GM18502 (cell line): ENCODE measurements at regions not wholly inside any gene's neighbourhood (a gene's known extent, or its start where the extent isn't known, plus 50 kb on each side); places are given as distances from the start of the nearest gene placed in this dataset.

ENCODE experiments used
- ATAC-seq: cut with Tn5 transposase; IDR thresholded peaks from one replicate; pipeline ENCODE4 v1.9.1; 2021; ENCODE audit warnings: mild to moderate bottlenecking; ENCODE audit not compliant: unreplicated experiment, poor library complexity

DNA sequence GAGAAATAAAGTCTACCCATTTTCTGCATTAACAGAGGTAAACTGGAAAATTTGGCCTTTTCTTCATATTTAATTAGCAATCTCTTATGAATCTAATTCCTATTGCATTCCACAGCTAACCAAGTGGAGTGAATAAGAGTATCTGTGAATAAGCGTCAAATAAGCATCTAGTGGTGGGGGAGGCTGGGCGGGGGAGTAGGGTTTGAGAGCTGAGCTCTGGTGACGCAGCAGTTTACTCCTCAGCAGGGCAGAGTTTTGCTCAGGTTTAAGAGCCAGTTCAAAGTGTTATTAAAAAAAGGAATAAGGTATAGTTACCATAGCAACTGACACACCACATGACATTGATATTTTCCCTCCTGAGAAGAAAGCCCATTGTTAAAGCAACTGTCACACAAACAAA, 1346.8 kb upstream of the CELF2 start:
- no peak for ATAC-seq

DNA sequence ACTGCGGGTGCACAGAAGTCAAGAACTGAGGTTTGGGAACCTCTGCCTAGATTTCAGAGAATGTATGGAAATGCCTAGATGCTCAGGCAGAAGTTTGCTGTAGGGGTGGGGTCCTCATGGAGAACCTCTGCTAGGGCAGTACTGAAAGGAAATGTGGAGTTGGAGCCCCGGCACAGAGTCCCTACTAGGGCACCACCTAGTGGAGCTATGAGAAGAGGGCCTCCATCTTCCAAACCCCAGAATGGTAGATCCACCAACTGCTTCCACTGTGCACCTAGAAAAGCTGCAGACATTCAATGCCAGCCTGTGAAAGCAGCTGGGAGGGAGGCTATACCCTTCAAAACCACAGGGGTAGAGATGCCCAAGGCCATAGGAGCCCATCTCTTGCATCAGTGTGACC, 1336.0 kb upstream of the CELF2 start:
- no peak for ATAC-seq

DNA sequence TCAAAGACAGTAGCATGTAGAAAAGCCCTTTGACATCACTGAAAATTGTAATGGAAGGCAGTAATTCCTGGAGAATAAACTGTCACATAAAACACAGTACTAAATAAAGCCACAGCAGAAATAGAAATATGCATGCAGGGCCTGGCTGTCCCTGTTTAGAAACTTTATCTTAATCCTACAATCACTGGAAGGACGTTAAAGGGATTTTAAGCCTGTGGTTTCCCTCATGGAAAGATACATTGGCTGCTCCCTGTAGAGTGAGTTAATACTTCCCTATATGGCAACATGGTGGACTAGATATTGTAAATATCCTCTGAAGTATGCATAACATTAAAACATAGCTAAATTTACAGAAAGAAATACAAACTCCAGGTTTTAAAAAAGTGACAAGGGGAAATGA, 1334.9 kb upstream of the CELF2 start:
- no peak for ATAC-seq

DNA sequence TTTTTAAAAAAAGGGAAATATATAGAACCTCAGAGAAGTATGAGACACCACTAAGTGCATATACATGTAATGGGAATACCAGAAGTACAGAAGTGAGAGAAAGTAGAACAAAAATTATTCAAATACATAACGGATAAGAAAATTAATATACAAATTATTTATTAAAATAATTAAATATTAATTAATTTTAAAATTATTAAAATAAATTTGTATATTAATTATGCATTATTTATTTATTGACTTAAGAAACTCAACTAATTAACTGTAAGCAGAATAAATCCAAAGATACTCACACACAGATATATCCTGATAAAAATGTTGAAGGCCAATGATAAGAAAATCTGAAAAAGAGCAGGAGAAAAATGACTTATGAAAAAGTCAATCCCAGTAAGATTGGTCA, 1333.5 kb upstream of the CELF2 start:
- ATAC-seq, result no peak

DNA sequence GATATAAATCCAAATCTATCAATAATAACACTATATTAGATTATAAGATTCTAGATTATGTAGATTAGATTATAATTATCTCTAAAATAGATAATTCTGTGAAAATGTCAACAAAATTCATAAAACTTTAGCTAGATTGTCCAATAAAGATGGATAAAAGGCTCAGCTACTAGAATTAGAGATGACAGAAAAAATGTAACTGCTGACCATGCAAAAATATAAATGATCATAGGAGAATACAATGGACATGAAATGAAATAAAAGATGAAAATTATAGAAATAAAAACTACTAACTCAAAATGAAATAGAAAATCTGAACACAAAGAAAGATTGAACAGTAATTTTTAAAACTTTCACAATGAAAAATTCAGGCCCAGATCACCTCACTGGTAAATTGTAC, 1332.1 kb upstream of the CELF2 start:
- ATAC-seq, result no peak

DNA sequence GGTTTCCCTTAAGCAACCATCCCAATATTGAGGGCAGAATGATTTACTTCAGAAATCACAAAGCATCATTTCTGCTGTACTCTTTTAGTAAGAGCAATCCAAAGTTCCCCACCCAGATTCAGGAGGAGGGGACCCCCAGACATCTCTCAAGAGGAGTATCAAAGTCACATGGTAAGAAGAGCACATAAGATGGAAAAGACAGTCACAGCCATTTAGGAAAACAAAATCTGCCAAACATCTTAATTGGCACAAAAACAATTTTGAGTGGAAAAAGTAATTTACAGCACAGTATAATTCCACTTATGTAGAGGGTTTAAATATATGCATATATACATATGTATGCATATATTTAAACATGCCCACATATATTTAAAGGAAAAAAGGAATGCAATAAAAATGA, 1329.0 kb upstream of the CELF2 start:
- no peak for ATAC-seq

DNA sequence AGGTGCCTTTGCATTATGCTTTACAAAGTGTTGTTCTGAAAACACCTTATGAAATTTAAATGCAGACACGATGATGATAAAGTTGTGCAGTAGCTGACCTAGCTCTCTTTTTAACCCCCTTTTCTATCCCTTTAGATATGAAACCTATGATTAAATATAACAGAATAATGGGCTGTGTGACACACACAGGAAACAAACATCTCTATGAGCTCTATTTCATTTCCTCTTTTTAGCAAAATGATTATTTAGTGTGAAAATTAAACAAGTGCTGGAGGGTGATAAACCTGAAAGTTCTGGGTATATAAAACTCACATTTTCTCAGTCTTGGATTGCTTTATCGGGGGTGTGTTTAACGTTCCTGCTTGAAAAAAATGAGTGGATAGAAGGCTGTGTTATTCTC, 1310.5 kb upstream of the CELF2 start:
- no peak for ATAC-seq

DNA sequence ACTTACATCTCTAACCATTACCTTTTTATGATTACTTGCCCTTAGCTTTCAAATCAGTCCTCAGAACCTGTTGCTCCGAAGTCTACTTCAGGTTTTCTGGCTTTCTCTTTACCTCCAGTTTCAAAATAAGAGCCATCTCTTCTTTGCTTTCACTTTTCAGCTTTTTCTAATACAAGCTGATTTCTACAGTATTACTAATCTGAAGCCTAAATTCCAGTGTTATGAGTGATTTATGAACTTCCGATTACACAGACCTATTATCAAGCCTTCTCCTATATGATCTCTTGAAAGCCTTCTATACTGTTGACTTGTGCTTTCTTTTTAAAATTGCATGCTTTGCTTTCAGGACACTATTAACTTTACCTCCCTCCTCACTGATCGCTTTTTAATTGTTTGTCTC, 1307.8 kb upstream of the CELF2 start:
- ATAC-seq, result no peak

DNA sequence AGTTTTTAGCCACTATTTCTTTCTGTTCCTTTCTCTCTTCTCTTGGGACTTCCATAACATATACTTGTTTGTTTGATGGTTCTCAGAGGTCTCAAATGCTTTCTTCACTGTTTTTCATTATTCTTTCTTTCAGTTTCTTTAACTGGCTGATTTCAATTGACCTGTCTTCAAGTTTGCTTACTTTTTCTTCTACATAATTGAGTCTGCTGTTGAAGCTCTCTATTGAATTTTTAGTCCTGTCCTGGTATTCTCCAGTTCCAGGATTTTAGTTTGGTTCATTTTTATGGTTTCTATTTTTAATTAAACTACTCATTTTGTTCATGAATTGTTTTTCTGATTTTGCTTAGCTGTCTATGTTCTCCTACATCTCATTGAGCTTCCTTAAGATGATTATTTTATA, 1305.3 kb upstream of the CELF2 start:
- ATAC-seq, result no peak

DNA sequence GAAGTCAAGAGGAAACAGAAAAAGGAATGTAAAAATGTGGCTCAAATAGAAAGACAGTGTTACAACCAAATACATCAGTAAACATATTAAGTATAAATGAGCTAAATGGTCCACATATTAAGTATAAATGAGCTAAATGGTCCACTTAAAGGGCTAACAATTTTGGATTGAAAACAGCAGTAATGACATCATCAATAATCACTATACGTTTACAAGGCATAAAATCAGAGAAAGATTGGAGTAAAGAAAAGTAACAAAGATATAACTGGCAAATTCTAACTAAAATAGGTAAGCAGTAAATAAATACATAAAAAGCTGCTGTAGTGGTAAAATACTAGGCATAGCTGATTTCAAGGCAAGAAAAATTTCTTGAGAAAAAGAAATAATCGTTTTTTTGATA, 1298.4 kb upstream of the CELF2 start:
- ATAC-seq, result no peak

DNA sequence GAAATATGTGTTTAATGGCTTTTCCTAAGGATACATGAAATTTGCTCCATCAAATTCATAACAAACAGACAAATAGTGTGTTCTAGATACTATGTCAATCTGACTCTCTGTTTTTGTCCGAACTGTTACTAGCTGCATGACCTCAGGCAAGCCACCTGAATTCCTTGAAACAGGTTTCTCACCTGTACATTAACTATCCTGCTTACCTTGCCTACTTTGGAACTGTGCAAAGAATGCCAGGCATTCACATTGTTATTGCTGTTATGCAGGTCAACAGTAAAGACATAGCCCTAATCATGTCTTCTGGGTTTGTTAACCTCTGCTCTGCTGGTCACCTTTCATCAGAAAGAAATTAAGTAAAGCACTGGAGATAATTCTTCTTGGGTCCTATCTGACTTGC, 1283.9 kb upstream of the CELF2 start:
- no peak for ATAC-seq

DNA sequence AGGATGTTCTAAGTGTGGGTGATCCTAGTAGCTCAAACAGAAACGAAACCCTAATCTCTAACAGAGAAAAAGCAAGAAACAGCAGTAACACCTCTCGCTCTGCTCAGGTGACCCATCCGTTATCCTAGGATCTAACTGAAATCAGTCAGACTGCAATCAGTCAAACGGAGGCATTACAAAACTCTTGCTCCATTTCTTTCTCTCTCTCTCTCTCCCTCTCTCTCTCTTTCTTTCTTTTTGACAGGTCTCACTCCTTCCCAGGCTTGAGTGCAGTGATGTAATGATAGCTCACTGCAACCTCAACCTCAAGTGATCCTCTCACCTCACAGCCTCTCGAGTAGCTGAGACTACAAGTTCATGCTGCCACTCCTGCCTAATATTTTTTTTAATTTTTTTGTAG, 1283.5 kb upstream of the CELF2 start:
- no peak for ATAC-seq

DNA sequence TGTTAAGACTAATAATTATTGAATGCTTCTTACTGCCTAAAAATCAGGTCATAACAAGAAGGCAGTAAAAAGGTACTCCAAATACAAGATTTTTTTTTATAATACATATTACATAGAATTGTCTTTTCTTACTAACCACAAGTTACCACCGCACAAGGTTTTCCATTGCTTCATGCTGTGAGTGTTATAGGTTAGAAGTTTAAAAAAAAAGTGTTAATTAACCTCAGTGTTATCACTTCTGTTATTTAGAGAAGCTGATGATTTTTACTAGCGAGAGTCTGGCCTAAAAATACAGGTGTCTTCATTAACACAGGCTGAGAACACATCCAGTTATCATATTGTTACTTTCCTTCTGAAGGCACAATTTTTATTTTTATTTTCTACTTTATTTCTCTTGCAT, 1281.9 kb upstream of the CELF2 start:
- ATAC-seq, result no peak

DNA sequence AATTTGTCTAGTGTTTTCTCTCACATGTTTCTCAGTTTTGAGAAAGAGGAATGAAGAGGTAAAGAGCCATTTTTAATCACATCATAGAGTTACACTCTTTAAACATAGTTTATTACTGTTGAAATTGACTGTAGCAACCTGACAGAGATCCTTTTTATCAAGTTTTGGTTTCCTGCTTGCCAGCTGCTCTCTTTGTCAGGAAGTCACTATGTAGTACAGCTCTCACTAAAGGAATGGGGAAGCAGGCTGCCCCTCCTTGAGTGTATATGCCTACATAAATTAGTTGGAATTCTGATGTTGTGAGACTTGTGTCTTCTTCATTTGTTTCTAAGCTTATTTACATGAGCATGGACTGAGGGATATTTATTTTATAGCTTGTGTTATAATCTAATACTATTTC, 1274.0 kb upstream of the CELF2 start:
- no peak for ATAC-seq

DNA sequence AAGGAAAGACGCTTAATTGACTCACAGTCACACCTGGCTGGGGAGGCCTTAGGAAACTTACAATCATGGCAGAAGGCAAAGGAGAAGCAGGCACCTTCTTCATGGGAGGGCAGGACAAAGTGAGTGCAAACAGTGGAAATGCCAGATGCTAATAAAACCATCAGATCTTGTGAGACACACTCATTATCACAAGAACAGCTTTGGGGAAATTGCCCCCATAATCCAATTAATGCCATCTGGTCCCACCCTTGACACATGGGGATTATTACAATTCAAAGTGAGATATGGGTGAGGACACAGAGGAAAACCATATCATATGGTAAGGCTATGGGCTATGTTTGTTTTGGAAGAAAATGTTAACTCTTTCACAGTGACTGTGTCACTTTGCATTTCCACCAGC, 1272.5 kb upstream of the CELF2 start:
- no peak for ATAC-seq

DNA sequence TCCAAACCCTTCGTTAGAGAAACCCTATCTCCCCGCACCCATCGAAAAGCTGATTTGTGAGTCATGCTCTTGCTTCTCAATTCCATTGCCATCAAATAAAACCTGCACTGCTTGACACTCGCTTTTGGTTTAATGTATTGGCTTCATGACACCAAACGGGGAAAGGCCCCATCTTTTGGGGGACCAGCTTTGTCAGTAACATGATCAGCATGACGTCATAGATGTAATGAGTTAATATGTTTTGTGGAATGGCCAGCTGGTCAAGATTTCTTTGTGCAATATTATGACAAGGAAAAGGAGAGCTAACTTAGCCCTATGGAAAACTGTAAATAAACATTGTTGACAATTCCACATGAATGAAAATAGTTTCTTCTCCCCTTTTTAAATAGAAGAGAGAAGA, 1260.5 kb upstream of the CELF2 start:
- no peak for ATAC-seq

DNA sequence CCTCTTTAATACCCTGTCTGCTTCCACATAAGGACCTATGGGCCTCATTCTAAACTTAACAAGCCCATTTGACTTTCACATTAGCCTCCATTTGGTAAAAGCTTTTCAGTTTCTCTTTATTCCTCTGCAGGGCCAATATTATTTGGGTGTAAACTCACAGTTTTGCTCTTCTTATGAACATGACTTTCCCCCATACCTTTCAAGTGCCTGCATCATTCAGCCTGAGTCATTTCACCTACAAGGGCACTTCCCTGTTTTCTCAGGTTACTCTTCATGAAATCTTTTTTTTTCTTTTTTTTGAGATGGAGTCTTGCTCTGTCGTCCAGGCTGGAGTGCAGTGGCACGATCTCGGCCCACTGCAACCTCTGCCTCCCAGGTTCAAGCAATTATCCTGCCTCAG, 1258.1 kb upstream of the CELF2 start:
- ATAC-seq, result no peak

DNA sequence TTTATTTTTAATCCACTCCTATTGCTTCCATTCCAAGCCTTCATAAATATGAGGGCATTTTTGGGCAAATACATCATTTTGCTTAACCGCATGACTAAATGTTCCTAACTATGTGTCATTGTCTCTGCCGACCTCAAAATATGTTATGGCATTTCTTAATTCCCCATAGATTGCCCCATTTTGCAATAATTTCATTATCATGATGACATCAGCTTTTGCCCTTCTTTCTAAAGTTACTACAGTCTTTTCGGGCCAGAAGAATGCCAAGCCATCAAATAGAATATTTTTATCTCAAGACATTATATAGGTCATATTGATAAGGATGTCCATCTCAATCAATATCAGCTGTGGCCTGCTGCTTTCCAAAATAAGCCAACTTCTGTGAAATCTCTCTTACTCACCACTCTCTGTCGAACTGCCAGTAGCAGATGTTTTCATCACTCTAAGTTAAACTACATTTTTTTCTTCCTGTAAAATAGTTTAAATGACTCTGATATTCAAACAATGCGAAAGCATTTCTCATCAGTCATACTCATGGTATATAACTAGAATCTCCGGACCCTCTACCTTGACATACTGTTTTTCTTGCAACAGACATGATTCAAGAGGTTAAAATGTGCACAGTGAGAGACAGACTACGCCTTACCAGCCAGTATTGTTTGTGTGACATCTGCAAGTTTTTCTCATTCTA, 1254.6 kb upstream of the CELF2 start:
- ATAC-seq, result no peak

DNA sequence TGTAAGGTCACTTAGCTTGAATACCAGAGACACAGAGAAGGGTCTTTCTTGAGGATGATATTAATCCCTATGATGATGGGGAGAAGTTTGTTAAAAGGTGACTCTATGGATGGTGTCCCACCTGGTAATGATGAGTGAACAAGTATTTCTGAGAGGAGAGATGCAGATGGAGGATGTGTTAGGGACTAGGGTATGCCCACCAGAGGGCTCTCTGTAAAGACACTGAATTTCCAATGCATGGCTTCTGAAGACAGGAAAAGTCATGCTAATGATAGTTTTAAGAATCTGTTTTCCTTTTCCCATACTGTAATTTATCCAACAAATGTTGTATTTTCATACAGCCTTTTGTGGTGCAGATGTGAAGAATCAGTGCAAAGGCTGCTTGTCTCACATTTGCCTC, 1250.9 kb upstream of the CELF2 start:
- ATAC-seq, result no peak

DNA sequence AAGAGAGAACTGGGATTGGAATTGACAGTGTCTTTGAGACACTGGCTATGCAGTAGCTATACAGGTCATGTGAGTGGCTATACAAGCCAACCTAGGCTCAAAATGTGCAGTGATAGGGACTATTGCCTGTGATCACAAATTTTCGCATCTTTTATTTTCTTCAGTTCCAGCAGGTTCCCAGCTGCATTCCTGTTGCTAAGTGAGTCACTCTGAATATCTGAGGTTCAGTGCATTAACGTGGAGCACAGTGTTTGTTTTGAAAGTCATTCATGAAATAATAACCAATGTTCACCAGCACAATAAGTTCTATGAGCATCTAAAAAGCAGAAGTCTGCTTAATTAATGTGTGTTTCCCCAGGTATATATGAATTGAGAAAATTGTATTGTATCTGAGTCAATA, 1236.0 kb upstream of the CELF2 start:
- ATAC-seq, result no peak

DNA sequence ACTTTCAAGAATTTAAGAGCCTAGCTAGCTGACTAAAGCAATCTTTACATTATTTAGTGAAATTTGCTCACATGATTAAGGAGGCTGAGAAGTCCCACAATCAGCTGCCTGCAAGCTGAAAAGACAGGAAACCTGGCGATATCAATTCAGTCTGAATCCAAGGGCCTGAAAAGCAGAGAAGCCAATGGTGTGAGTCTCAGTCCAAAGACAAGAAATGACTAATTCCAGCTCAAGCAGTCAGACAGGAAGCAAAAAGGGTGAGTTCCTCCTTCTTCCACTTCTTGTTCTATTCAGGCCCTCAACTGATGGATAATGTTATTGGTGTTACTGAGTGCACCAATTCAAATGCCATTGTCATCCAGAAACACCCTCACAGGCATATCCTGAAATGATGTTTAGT, 1231.6 kb upstream of the CELF2 start:
- ATAC-seq, result no peak

DNA sequence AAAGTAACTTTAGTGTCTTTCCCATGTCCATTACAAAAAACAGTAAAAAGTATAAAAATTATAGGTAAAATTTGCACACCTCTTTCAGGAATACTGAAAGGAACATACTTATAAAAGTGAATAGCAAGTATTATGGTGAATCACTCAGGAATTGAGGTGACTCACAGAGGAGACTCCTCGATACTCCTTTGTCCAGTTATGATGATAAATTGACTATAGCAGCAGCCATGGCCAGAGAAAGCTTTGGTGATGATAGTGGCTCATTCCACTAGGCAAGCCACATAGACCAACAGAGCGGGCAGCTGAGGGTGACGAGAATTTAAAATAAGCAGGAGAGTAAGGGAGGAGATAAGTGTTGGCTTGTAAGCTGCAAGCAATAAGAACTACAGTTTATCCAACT, 1231.1 kb upstream of the CELF2 start:
- ATAC-seq, result no peak

DNA sequence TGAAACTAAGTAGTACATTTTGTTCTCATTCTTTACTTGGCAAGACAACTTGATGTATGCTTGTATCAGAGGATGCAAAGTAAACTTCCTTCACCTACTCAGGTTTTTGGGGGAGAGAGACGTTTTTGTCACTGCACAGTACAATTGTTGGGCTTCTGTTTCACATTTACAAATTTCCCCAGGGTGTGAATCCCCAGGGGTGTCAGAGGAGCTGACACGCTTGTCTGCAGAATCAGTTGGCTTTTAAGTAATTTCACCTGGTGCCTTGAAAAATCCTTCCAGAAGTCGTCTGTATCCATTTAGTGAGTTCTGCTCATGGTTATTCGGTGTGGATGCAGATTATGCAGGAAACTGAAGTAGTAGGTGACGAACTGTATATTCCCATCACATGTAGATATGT, 1227.7 kb upstream of the CELF2 start:
- no peak for ATAC-seq
